Dendritic cell treated with granulocyte-macrophage colony-stimulating factor and Interleukin-4, amounts not matched to agents 40 ng/mL and 50 ng/mL, for 4 days (primary cell): ENCODE measurements at regions not wholly inside any gene's neighbourhood (a gene's known extent, or its start where the extent isn't known, plus 50 kb on each side); places are given as distances from the start of the nearest gene placed in this dataset.

Experiments used
- H3K27ac Mint-ChIP-seq: one replicate; pipeline ENCODE4 v1.8.0; 2022; ENCODE audit warnings: mild to moderate bottlenecking, mixed read lengths
- H3K27me3 Mint-ChIP-seq: one replicate; pipeline ENCODE4 v1.8.0; 2022; ENCODE audit warnings: mild to moderate bottlenecking, mixed read lengths
- H3K36me3 Mint-ChIP-seq: one replicate; pipeline ENCODE4 v1.8.0; 2022; ENCODE audit warnings: low read depth, mixed read lengths
- H3K4me1 Mint-ChIP-seq: one replicate; pipeline ENCODE4 v1.8.0; 2022; ENCODE audit warnings: low read depth, mixed read lengths
- H3K4me3 Mint-ChIP-seq: one replicate; pipeline ENCODE4 v1.8.0; 2022; ENCODE audit warnings: mild to moderate bottlenecking, moderate library complexity, mixed read lengths
- H3K9me3 Mint-ChIP-seq: one replicate; pipeline ENCODE4 v1.8.0; 2022; ENCODE audit warnings: mixed read lengths
- intact Hi-C: fragments of 100-400 bp; cut with micrococcal nuclease; formaldehyde crosslinking; loops from one replicate; pipeline ENCODE4 v1.15.0; 2022

GRCh38 chr9:79176014-79176697, 395.6 kb upstream of the TLE4 start:
- Mint-ChIP-seq H3K27me3 (no peaks in the 10 kb centered on the region), H3K4me3 (no peak overlapping the region), H3K36me3 (no peaks in the 10 kb centered on the region), H3K4me1 (no peaks in the 10 kb centered on the region), H3K9me3 (peaks cover 11% of the 10 kb centered on the region), H3K27ac (no peak overlapping the region)
- intact Hi-C loops, result no loop called here

DNA sequence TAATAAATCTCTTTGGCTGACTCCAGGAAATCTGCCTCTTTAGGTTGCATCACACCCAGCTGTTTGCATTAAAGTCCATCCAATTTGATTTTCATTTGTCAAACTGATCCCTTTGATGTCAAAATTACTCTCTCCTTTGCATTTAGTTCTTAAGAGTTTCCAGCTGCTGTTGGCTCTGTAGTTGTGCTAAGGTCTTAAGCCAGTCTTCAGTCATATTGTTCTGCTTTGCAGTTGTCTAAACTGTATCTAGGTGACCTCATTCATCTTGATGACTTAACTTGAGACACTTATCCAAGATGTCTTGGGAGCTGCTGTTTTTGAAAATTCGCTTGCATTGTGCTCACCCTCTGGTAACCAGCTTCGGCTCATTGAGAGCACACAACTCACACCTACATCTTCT, 386.9 kb upstream of the TLE4 start:
- Mint-ChIP-seq H3K27me3 (no peaks in the 10 kb centered on the region), H3K4me3 (no peak overlapping the region), H3K27ac (no peak overlapping the region), H3K36me3 (no peaks in the 10 kb centered on the region), H3K9me3 (peaks cover 17% of the 10 kb centered on the region), H3K4me1 (no peaks in the 10 kb centered on the region)
- intact Hi-C loops, result no loop called here

DNA sequence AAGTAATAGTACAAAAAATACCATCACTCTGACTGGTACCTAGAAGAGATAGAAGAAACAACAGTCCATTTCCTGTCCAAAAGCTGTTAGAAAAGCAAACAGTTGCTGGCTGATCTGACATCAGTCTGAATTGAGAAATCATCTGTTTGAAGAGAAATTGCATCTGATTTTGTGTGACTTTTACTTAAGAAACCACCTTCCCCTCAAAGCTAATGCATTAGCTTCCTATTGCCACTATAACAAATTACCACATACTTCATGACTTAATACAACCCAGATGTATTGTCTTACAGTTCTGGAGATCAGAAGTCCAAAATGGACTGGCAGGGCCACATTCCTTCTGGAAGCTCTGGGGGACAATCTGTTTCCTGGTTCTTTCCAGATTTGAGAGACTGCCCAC, 385.9 kb upstream of the TLE4 start:
- no peak overlapping the region for H3K4me3 Mint-ChIP-seq
- no peaks in the 10 kb centered on the region for H3K27me3 Mint-ChIP-seq
- no peaks in the 10 kb centered on the region for H3K36me3 Mint-ChIP-seq
- intact Hi-C loops, result no loop called here
- no peaks in the 10 kb centered on the region for H3K4me1 Mint-ChIP-seq
- peaks cover 7% of the 10 kb centered on the region for H3K9me3 Mint-ChIP-seq
- H3K27ac Mint-ChIP-seq, result no peak overlapping the region

GRCh38 chr9:79189511-79189924, 382.2 kb upstream of the TLE4 start:
- intact Hi-C loops, result no loop called here
- Mint-ChIP-seq H3K27me3 (no peaks in the 10 kb centered on the region), H3K27ac (no peak overlapping the region), H3K4me1 (no peaks in the 10 kb centered on the region), H3K9me3 (peaks cover 7% of the 10 kb centered on the region), H3K36me3 (no peaks in the 10 kb centered on the region), H3K4me3 (no peak overlapping the region)

GRCh38 chr9:79193001-79193400, 378.8 kb upstream of the TLE4 start:
- Mint-ChIP-seq H3K27ac (no peak overlapping the region), H3K27me3 (no peaks in the 10 kb centered on the region), H3K4me3 (no peak overlapping the region), H3K9me3 (no peaks in the 10 kb centered on the region), H3K4me1 (no peaks in the 10 kb centered on the region), H3K36me3 (no peaks in the 10 kb centered on the region)
- intact Hi-C loops, result no loop called here

DNA sequence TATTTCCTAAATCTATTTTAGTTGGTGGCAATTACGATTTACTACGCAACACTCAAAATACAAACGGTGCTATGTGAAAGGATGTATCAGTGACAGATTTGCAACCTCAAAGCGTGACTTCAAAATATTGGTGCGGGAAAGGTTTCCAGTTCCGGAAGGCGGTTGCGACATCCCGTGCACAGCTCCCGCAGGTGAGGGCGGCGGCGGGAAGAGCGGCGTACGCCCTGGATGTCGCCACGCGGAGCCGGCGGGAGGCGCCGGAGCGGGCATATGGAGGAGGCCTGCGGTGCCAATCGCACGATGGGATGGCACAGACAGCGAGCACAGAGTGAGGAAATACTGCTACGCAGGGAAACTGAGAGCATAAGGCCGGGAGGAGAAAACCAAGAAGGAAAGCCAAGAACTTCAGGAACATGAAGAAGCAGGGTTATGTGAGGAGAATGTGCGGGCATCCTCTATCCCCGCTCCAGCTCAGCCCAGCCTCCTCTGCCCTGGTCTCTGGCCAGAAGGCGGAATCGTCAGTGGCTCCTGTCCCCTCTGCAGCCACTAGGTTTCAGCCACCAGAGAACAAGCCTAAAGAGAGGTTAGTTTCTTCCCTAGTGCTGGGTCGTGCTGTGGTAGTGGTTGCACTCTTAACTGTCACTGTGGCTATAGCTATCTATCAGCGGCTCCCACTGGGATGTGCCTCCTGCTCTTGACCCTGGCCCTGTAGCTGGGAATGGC, 378.1 kb upstream of the TLE4 start:
- Mint-ChIP-seq H3K27ac (no peak overlapping the region), H3K27me3 (no peaks in the 10 kb centered on the region), H3K4me1 (no peaks in the 10 kb centered on the region), H3K9me3 (no peaks in the 10 kb centered on the region), H3K4me3 (no peak overlapping the region), H3K36me3 (no peaks in the 10 kb centered on the region)
- intact Hi-C loops, result no loop called here

DNA sequence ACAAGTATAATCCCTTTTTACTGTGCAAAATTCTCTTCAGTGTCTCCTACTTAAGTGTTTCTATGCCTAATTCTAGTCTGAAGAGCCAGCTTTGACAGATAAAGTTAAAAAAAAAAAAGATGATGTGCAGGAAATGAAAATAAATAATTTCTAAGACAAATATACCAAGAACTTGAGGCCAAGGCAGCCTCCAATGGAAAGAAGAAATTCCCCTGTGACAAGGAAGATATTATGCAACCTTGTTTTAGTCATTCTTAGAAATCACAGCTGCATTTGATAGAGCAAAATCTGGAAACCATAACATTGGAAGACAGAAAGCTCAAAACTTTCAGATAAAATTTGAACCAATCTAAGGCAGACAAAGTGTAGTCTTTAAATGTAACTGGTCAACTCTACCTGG, 375.9 kb upstream of the TLE4 start:
- Mint-ChIP-seq H3K27ac (no peak overlapping the region), H3K9me3 (no peaks in the 10 kb centered on the region), H3K27me3 (no peaks in the 10 kb centered on the region), H3K4me1 (no peaks in the 10 kb centered on the region), H3K4me3 (no peak overlapping the region), H3K36me3 (no peaks in the 10 kb centered on the region)
- intact Hi-C loops, result no loop called here

DNA sequence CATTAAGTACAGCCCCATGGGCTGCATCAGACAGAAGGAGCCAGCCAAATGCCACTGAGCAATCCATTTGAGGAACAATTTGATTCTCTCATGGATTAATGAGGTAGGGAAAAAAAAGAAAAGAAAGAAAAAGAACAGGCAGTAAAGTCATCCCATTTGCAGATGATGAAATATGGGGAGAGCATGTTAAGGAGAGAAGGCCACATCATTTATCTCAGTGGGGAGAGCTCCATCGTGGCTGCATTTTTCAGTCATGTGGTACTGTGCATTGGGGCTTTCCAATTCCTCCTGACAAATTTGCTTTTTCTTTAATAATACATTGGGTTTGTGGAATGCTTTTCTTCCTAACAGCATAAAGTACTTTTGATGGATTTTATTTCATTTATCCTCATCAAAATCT, 375.2 kb upstream of the TLE4 start:
- Mint-ChIP-seq H3K27ac (no peak overlapping the region), H3K4me1 (no peaks in the 10 kb centered on the region), H3K27me3 (no peaks in the 10 kb centered on the region), H3K9me3 (no peaks in the 10 kb centered on the region), H3K4me3 (no peak overlapping the region), H3K36me3 (no peaks in the 10 kb centered on the region)
- intact Hi-C loops, result no loop called here

GRCh38 chr9:79200336-79200735, 371.4 kb upstream of the TLE4 start:
- intact Hi-C loops, result loop anchor here (10.0 kb wide), 1 partner anchor 54 kb away; no protein-coding TSS in a partner anchor
- no peak overlapping the region for H3K4me3 Mint-ChIP-seq
- no peaks in the 10 kb centered on the region for H3K4me1 Mint-ChIP-seq
- H3K27me3 Mint-ChIP-seq, result no peaks in the 10 kb centered on the region
- H3K36me3 Mint-ChIP-seq, result no peaks in the 10 kb centered on the region
- no peak overlapping the region for H3K27ac Mint-ChIP-seq
- H3K9me3 Mint-ChIP-seq, result no peaks in the 10 kb centered on the region

GRCh38 chr9:79201636-79202035, 370.1 kb upstream of the TLE4 start:
- Mint-ChIP-seq H3K4me3 (no peak overlapping the region), H3K4me1 (no peaks in the 10 kb centered on the region), H3K36me3 (no peaks in the 10 kb centered on the region), H3K27ac (no peak overlapping the region), H3K9me3 (no peaks in the 10 kb centered on the region), H3K27me3 (no peaks in the 10 kb centered on the region)
- intact Hi-C loops, result loop anchor here (10.0 kb wide), 1 partner anchor 53 kb away; no protein-coding TSS in a partner anchor

GRCh38 chr9:79208791-79209396, 362.9 kb upstream of the TLE4 start:
- H3K27ac Mint-ChIP-seq, result no peak overlapping the region
- H3K27me3 Mint-ChIP-seq, result no peaks in the 10 kb centered on the region

GRCh38 chr9:79210541-79211243, 361.1 kb upstream of the TLE4 start:
- intact Hi-C loops, result no loop called here

More at GRCh38 chr9:79208791-79209396, 362.9 kb upstream of the TLE4 start:
- no peaks in the 10 kb centered on the region for H3K9me3 Mint-ChIP-seq
- H3K4me1 Mint-ChIP-seq, result no peaks in the 10 kb centered on the region
- no peak overlapping the region for H3K4me3 Mint-ChIP-seq
- intact Hi-C loops, result loop anchor here (10.0 kb wide), 1 partner anchor 46 kb away; no protein-coding TSS in a partner anchor
- no peaks in the 10 kb centered on the region for H3K36me3 Mint-ChIP-seq

GRCh38 chr9:79213417-79214125, 358.2 kb upstream of the TLE4 start:
- Mint-ChIP-seq H3K4me3 (no peak overlapping the region), H3K9me3 (no peaks in the 10 kb centered on the region), H3K27me3 (no peaks in the 10 kb centered on the region), H3K27ac (no peak overlapping the region), H3K4me1 (peaks cover 5% of the 10 kb centered on the region), H3K36me3 (no peaks in the 10 kb centered on the region)
- intact Hi-C loops, result no loop called here

More at GRCh38 chr9:79210541-79211243, 361.1 kb upstream of the TLE4 start:
- no peaks in the 10 kb centered on the region for H3K27me3 Mint-ChIP-seq
- no peaks in the 10 kb centered on the region for H3K9me3 Mint-ChIP-seq
- no peak overlapping the region for H3K27ac Mint-ChIP-seq
- H3K4me1 Mint-ChIP-seq, result no peaks in the 10 kb centered on the region
- H3K4me3 Mint-ChIP-seq, result no peak overlapping the region
- H3K36me3 Mint-ChIP-seq, result no peaks in the 10 kb centered on the region
